ENCODE measurements at regions not wholly inside any gene's neighbourhood (a gene's known extent, or its start where the extent isn't known, plus 50 kb on each side); places are given as distances from the start of the nearest gene placed in this dataset.

DNA sequence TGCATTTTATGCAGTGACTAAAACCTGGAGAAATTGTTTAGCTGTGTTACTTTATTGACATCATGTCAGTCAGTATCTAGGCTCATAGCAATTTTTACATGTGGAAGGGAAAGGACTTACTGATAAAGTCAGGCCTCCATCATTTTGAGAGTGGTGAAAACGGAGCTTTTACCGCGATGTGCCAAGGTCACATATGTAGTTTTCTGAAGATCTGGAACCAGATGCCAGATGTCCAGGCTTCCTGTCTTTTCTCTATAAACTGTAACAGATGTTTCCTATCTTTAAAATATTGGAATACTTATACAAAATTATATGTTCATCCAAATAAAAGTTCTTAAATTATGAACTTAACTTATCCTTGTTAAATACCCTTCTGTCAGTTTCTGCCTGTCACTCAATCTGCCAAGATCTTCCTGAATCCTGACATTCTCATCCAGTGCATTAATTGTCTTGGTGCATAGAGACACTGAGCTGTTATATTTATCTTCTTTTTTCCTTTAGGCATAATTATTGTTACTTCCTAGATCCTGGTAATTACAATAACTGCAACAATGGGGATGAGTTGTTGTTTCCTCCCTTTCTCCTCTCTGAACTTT is 1646.2 kb upstream of the TENM3 start:
- 27 to 38% methylated on average over 3 of the region's 3 CpGs for WGBS, 2 donors

DNA sequence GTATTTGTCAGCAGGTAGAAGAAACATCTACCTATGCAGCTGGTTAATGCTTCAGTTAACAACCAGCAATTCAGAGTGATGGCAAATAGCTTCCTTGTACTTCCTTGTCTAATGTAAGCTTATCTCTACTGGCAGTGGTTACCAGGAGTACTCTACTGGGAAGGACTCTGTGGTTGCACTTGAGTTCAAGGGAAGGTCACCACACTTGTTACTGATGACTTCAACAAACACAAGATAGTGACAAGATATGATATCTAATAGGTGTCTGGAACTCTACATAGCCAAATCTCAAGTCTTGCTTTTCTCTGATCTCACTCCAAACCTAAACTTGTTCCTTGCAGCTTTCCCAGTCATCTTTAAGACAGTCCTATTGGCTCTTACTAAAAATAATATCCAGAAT is 1644.9 kb upstream of the TENM3 start:
- Histone ChIP-seq H3K4me1 (no peaks in the 10 kb centered on the region), H3K9me3 (no peaks in the 10 kb centered on the region), H3K27ac (no peak overlapping the region), H3K27me3 (no peaks in the 10 kb centered on the region), H3K36me3 (ENCODE audit: low read depth, missing control alignments) (no peaks in the 10 kb centered on the region), H3K4me3 (no peak overlapping the region)
- intact Hi-C loops (cut with DNase I; ENCODE audit: low total_unique reads), result no loop called here
- no peak for TF ChIP-seq POLR2A (IDR thresholded peaks at IDR 0.05)
- TF ChIP-seq, protein P1, sequence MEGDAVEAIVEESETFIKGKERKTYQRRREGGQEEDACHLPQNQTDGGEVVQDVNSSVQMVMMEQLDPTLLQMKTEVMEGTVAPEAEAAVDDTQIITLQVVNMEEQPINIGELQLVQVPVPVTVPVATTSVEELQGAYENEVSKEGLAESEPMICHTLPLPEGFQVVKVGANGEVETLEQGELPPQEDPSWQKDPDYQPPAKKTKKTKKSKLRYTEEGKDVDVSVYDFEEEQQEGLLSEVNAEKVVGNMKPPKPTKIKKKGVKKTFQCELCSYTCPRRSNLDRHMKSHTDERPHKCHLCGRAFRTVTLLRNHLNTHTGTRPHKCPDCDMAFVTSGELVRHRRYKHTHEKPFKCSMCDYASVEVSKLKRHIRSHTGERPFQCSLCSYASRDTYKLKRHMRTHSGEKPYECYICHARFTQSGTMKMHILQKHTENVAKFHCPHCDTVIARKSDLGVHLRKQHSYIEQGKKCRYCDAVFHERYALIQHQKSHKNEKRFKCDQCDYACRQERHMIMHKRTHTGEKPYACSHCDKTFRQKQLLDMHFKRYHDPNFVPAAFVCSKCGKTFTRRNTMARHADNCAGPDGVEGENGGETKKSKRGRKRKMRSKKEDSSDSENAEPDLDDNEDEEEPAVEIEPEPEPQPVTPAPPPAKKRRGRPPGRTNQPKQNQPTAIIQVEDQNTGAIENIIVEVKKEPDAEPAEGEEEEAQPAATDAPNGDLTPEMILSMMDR (IDR thresholded peaks at IDR 0.05), result no peak
- DNase-seq, result no peak

More for the DNA sequence above, 1646.2 kb upstream of the TENM3 start:
- Histone ChIP-seq H3K9me3 (no peaks in the 10 kb centered on the region), H3K4me1 (no peaks in the 10 kb centered on the region), H3K4me3 (no peak overlapping the region), H3K27me3 (no peaks in the 10 kb centered on the region), H3K27ac (no peak overlapping the region), H3K36me3 (ENCODE audit: low read depth, missing control alignments) (no peaks in the 10 kb centered on the region)
- intact Hi-C loops (cut with DNase I; ENCODE audit: low total_unique reads), result no loop called here
- TF ChIP-seq, protein P1 (IDR thresholded peaks at IDR 0.05), result no peak
- TF ChIP-seq POLR2A (IDR thresholded peaks at IDR 0.05), result no peak
- DNase-seq, result no peak

DNA sequence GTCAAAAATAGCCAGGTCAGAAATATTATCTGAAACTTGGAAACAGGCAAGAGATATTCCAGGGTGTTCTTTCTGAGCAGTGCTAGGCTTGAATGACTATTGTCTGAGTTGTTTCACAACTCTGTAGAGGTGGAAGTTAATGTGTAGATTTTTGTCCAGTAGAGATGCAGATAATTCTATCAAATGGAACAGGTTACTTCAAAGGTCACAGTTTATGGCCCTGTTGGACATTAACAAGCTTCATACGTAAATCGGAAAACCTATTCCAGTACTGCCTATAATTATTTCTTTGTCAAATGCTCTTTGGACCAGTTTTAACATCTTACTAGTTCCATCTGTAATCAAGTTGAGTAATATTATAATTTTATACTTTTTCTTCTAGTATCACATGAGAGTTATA is 1639.4 kb upstream of the TENM3 start:
- TF ChIP-seq POLR2A (IDR thresholded peaks at IDR 0.05), result no peak
- TF ChIP-seq, protein P1 (IDR thresholded peaks at IDR 0.05), result no peak
- no peak overlapping the region for H3K27ac ChIP-seq
- no peak overlapping the region for H3K4me3 ChIP-seq
- no peaks in the 10 kb centered on the region for H3K9me3 ChIP-seq
- H3K36me3 ChIP-seq (ENCODE audit: low read depth, missing control alignments), result no peaks in the 10 kb centered on the region
- no peaks in the 10 kb centered on the region for H3K4me1 ChIP-seq
- WGBS, 2 donors, result 86 to 92% methylated on average over 2 of the region's 2 CpGs
- intact Hi-C loops (cut with DNase I; ENCODE audit: low total_unique reads), result no loop called here
- no peaks in the 10 kb centered on the region for H3K27me3 ChIP-seq
- no peak for DNase-seq

DNA sequence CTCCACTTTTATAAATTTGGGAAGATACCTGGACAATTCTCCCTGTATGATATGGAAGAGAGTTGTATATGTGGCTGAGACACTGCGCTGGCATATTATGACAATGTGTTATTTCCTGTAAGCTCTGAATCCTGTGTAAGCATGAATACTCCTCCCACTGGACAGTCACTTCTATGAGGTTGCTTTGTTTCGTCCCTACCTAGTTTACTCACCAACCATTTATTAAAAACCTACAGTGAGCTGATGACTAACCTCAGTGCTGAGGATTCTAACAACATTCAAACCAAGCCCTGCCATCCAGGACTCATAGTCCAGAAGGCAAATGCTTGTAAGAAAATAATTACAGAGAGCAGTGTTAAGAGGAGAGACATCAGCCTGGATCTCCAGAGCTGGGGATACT is 1632.9 kb upstream of the TENM3 start:
- DNase-seq, result no peak
- no peak overlapping the region for H3K4me3 ChIP-seq
- no peaks in the 10 kb centered on the region for H3K36me3 ChIP-seq (ENCODE audit: low read depth, missing control alignments)
- H3K27me3 ChIP-seq, result no peaks in the 10 kb centered on the region
- H3K4me1 ChIP-seq, result no peaks in the 10 kb centered on the region
- H3K9me3 ChIP-seq, result no peaks in the 10 kb centered on the region
- intact Hi-C loops (cut with DNase I; ENCODE audit: low total_unique reads), result no loop called here
- TF ChIP-seq, protein P1 (IDR thresholded peaks at IDR 0.05), result no peak
- TF ChIP-seq POLR2A (IDR thresholded peaks at IDR 0.05), result no peak
- H3K27ac ChIP-seq, result no peak overlapping the region
- WGBS, 2 donors, result 86 to 88% methylated on average over 2 of the region's 2 CpGs

DNA sequence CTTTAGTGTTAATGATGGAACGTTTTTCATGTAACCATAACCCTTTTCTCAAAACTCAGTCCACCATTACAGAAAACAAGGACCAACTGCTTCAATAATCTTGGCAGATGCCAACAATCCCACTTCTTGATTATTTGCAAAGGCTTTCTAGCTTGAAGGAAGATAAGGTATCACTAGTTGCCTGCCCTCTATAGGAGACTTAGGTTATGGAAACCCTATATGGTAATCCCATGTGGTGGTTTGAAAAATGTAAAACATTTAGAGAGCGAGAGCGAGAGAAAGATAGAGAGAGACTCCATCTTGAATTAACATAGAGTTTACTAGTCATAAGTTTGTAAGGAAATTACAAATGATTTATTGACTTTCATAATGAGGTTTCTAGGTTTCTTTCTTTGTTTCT is 1627.5 kb upstream of the TENM3 start:
- Histone ChIP-seq H3K4me1 (no peaks in the 10 kb centered on the region), H3K36me3 (ENCODE audit: low read depth, missing control alignments) (no peaks in the 10 kb centered on the region), H3K4me3 (no peak overlapping the region), H3K27me3 (no peaks in the 10 kb centered on the region), H3K9me3 (no peaks in the 10 kb centered on the region), H3K27ac (no peak overlapping the region)
- 87 to 90% methylated on average over 3 of the region's 3 CpGs for WGBS, 2 donors
- intact Hi-C loops (cut with DNase I; ENCODE audit: low total_unique reads), result no loop called here
- DNase-seq, result no peak
- no peak for TF ChIP-seq POLR2A (IDR thresholded peaks at IDR 0.05)
- TF ChIP-seq, protein P1 (IDR thresholded peaks at IDR 0.05), result no peak
